ENCODE measurements at regions not wholly inside any gene's neighbourhood (a gene's known extent, or its start where the extent isn't known, plus 50 kb on each side); places are given as distances from the start of the nearest gene placed in this dataset.

DNA sequence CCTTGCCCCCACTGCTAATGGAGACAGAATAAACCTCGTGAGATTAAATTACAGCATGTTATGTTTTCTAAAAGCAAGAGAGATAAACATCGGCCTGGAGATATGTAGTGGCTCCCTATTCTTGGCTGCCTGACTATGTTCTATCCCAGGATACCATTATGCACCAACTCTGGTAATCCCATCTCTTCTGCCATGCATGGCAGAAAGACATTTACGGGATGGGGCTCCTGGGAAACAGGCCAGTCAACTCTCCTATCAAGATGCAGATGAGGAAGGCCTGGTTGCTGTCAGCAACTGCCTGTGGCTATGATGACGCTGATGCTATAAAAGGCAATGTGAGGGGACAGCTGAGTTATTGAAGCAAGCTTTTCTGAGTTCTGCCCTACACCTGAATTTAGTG lies 166.2 kb upstream of the VCX3A start:
- POLR2A ChIA-PET = no interaction called here
- H3K27ac Mint-ChIP-seq = no peak overlapping the region
- H3K36me3 Mint-ChIP-seq = no peaks in the 10 kb centered on the region
- H3K27me3 Mint-ChIP-seq = no peaks in the 10 kb centered on the region
- intact Hi-C loops (cut with micrococcal nuclease) = no loop called here
- DNase-seq = no peak
- CTCF ChIA-PET = no interaction called here
- H3K4me3 Mint-ChIP-seq = no peak overlapping the region
- H3K9me3 Mint-ChIP-seq = no peaks in the 10 kb centered on the region
- no peaks in the 10 kb centered on the region for H3K4me1 Mint-ChIP-seq (ENCODE audit: low read depth)

GRCh38 chrX:6695717-6696116 lies 160.8 kb upstream of the VCX3A start:
- H3K4me3 Mint-ChIP-seq = no peak overlapping the region
- H3K27me3 Mint-ChIP-seq = no peaks in the 10 kb centered on the region
- H3K36me3 Mint-ChIP-seq = no peaks in the 10 kb centered on the region
- POLR2A ChIA-PET = no interaction called here
- H3K9me3 Mint-ChIP-seq = no peaks in the 10 kb centered on the region
- H3K4me1 Mint-ChIP-seq (ENCODE audit: low read depth) = no peaks in the 10 kb centered on the region
- CTCF ChIA-PET = no interaction called here
- intact Hi-C loops (cut with micrococcal nuclease) = no loop called here
- H3K27ac Mint-ChIP-seq = no peak overlapping the region
- DNase-seq = no peak

DNA sequence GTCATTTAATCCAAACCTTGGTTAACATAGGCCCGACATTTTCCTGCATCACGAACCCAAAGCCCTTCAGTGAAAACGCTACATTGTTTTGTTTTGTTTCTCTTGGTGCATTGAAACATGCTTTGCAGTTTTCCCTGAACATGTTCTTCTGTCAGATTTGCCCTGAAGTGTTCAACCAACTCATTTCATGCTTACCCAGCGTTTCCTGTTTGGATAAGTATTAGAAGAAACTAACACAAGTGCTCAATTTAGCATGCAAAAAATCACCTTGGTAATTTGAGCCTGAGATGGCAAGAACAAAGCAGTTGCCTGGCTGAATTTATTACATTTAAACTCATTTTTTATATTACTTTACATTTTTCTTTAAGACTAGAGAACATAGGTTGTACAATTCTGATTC lies 160.1 kb upstream of the VCX3A start:
- no peak overlapping the region for H3K4me3 Mint-ChIP-seq
- DNase-seq = no peak
- H3K27me3 Mint-ChIP-seq = no peaks in the 10 kb centered on the region
- POLR2A ChIA-PET = no interaction called here
- CTCF ChIA-PET = no interaction called here
- H3K4me1 Mint-ChIP-seq (ENCODE audit: low read depth) = no peaks in the 10 kb centered on the region
- intact Hi-C loops (cut with micrococcal nuclease) = no loop called here
- H3K36me3 Mint-ChIP-seq = no peaks in the 10 kb centered on the region
- no peak overlapping the region for H3K27ac Mint-ChIP-seq
- H3K9me3 Mint-ChIP-seq = no peaks in the 10 kb centered on the region

DNA sequence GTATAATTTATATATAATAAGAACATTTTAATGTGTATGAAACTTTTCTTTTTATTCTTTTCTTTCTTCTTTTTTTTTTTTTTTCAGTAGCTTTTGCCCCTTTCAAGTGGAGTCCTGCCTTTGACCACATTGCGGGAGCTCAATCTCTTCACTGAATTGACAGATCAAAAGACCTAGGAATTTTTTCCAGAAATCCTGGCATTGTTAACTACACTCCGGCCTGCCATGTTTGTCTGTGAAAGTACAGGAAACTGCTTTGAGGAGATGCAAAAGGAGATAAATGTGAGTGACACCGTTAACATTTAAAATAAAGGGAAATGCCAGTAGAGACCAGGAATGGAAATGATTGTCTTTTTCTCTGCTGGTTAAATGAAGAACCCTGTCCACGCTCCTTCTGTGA lies 159.3 kb upstream of the VCX3A start:
- intact Hi-C loops (cut with micrococcal nuclease) = no loop called here
- Mint-ChIP-seq H3K9me3 (no peaks in the 10 kb centered on the region), H3K27ac (no peak overlapping the region), H3K36me3 (no peaks in the 10 kb centered on the region), H3K27me3 (no peaks in the 10 kb centered on the region), H3K4me1 (ENCODE audit: low read depth) (no peaks in the 10 kb centered on the region), H3K4me3 (no peak overlapping the region)
- CTCF ChIA-PET = no interaction called here
- DNase-seq = no peak
- POLR2A ChIA-PET = no interaction called here

GRCh38 chrX:6693051-6693450 lies 158.1 kb upstream of the VCX3A start:
- no peak for DNase-seq
- ChIA-PET CTCF (no interaction called here), POLR2A (no interaction called here)
- intact Hi-C loops (cut with micrococcal nuclease) = no loop called here
- no peak overlapping the region for H3K27ac Mint-ChIP-seq
- H3K36me3 Mint-ChIP-seq = no peaks in the 10 kb centered on the region
- H3K27me3 Mint-ChIP-seq = no peaks in the 10 kb centered on the region
- peaks cover 2% of the 10 kb centered on the region for H3K9me3 Mint-ChIP-seq
- no peaks in the 10 kb centered on the region for H3K4me1 Mint-ChIP-seq (ENCODE audit: low read depth)
- no peak overlapping the region for H3K4me3 Mint-ChIP-seq

GRCh38 chrX:6685489-6685888 lies 150.6 kb upstream of the VCX3A start:
- POLR2A ChIA-PET = no interaction called here
- no peak overlapping the region for H3K4me3 Mint-ChIP-seq
- no peaks in the 10 kb centered on the region for H3K27me3 Mint-ChIP-seq
- H3K9me3 Mint-ChIP-seq = peaks cover 2% of the 10 kb centered on the region
- no peaks in the 10 kb centered on the region for H3K36me3 Mint-ChIP-seq
- CTCF ChIA-PET = no interaction called here
- H3K27ac Mint-ChIP-seq = no peak overlapping the region
- DNase-seq = no peak
- no peaks in the 10 kb centered on the region for H3K4me1 Mint-ChIP-seq (ENCODE audit: low read depth)
- intact Hi-C loops (cut with micrococcal nuclease) = no loop called here

GRCh38 chrX:6683353-6683752 lies 148.4 kb upstream of the VCX3A start:
- DNase-seq = no peak
- no peaks in the 10 kb centered on the region for H3K27me3 Mint-ChIP-seq
- intact Hi-C loops (cut with micrococcal nuclease) = no loop called here
- POLR2A ChIA-PET = no interaction called here
- no peak overlapping the region for H3K4me3 Mint-ChIP-seq
- no peaks in the 10 kb centered on the region for H3K36me3 Mint-ChIP-seq
- peaks cover 2% of the 10 kb centered on the region for H3K9me3 Mint-ChIP-seq
- no peaks in the 10 kb centered on the region for H3K4me1 Mint-ChIP-seq (ENCODE audit: low read depth)
- no peak overlapping the region for H3K27ac Mint-ChIP-seq
- CTCF ChIA-PET = no interaction called here

DNA sequence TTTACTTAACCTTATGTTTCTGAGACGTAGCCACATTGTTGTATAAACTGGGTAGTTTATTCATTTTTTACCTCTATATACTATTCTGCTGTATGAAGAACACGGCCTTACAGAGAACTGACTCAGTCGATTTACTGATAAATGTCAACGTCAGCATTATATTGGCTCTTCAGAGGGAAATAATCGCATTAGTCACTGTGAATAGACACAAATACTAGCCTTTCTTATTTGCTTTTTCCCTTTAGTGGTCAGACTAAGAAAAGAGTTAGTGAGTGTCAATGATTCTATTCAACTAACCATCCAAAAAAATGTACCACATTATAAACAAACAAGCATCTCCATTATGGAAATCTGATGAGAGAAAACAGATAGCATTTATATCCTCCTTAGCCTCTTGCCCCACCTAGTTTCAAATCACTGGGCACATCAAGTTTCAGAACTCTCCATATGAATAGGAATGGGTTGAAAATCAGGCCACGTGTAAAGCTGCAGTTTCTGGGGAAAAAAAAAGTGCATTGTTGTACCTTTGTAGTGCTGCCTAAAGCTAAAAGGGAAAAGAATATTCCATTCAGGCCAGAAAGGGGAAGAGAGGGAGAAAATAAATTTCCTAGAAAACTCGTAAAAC lies 146.7 kb upstream of the VCX3A start:
- H3K27me3 Mint-ChIP-seq = no peaks in the 10 kb centered on the region
- ChIA-PET CTCF (no interaction called here), POLR2A (no interaction called here)
- H3K4me1 Mint-ChIP-seq (ENCODE audit: low read depth) = no peaks in the 10 kb centered on the region
- DNase-seq = no peak
- no peaks in the 10 kb centered on the region for H3K9me3 Mint-ChIP-seq
- H3K4me3 Mint-ChIP-seq = no peak overlapping the region
- no peaks in the 10 kb centered on the region for H3K36me3 Mint-ChIP-seq
- intact Hi-C loops (cut with micrococcal nuclease) = no loop called here
- no peak overlapping the region for H3K27ac Mint-ChIP-seq

GRCh38 chrX:6679988-6680387 lies 145.1 kb upstream of the VCX3A start:
- no peaks in the 10 kb centered on the region for H3K36me3 Mint-ChIP-seq
- no peak for DNase-seq
- intact Hi-C loops (cut with micrococcal nuclease) = no loop called here
- no peak overlapping the region for H3K4me3 Mint-ChIP-seq
- H3K27me3 Mint-ChIP-seq = no peaks in the 10 kb centered on the region
- no peak overlapping the region for H3K27ac Mint-ChIP-seq
- H3K4me1 Mint-ChIP-seq (ENCODE audit: low read depth) = no peaks in the 10 kb centered on the region
- ChIA-PET POLR2A (no interaction called here), CTCF (no interaction called here)
- H3K9me3 Mint-ChIP-seq = no peaks in the 10 kb centered on the region

- no peak for DNase-seq
- Mint-ChIP-seq H3K4me1 (ENCODE audit: low read depth) (no peaks in the 10 kb centered on the region), H3K27me3 (no peaks in the 10 kb centered on the region), H3K9me3 (no peaks in the 10 kb centered on the region), H3K4me3 (no peak overlapping the region), H3K36me3 (no peaks in the 10 kb centered on the region), H3K27ac (no peak overlapping the region)
- POLR2A ChIA-PET = no interaction called here
- intact Hi-C loops (cut with micrococcal nuclease) = no loop called here
- CTCF ChIA-PET = no interaction called here
These were observed 144.6 kb upstream of the VCX3A start for GRCh38 chrX:6679550-6679949.

- DNase-seq = no peak
- Mint-ChIP-seq H3K4me1 (ENCODE audit: low read depth) (no peaks in the 10 kb centered on the region), H3K27me3 (no peaks in the 10 kb centered on the region), H3K4me3 (no peak overlapping the region), H3K9me3 (no peaks in the 10 kb centered on the region), H3K36me3 (no peaks in the 10 kb centered on the region), H3K27ac (no peak overlapping the region)
- POLR2A ChIA-PET = no interaction called here
- intact Hi-C loops (cut with micrococcal nuclease) = no loop called here
- CTCF ChIA-PET = no interaction called here
These were observed 143.4 kb upstream of the VCX3A start for GRCh38 chrX:6678313-6678712.

DNA sequence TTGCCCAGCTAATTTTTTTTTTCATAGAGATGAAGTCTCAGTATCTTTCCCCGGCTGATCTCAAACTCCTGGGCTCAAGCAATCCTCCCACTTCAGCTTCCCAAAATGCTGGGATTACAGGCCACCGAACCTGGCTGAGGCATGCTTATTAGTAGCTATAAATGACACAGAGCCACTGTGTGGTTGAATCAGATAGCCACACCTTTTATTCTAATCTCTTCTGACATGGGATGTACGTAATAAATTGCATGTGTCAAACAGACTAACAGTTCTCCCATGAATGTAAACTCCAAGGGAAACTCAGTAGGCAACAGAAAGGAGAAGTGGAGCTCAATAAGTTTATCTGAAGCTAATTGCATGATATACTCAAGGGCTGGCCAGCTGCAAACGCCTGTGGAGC lies 139.8 kb upstream of the VCX3A start:
- Mint-ChIP-seq H3K4me3 (no peak overlapping the region), H3K4me1 (ENCODE audit: low read depth) (no peaks in the 10 kb centered on the region), H3K9me3 (peaks cover 3% of the 10 kb centered on the region), H3K27ac (no peak overlapping the region), H3K27me3 (no peaks in the 10 kb centered on the region), H3K36me3 (no peaks in the 10 kb centered on the region)
- intact Hi-C loops (cut with micrococcal nuclease) = no loop called here
- DNase-seq = no peak
- POLR2A ChIA-PET = no interaction called here
- CTCF ChIA-PET = no interaction called here

DNA sequence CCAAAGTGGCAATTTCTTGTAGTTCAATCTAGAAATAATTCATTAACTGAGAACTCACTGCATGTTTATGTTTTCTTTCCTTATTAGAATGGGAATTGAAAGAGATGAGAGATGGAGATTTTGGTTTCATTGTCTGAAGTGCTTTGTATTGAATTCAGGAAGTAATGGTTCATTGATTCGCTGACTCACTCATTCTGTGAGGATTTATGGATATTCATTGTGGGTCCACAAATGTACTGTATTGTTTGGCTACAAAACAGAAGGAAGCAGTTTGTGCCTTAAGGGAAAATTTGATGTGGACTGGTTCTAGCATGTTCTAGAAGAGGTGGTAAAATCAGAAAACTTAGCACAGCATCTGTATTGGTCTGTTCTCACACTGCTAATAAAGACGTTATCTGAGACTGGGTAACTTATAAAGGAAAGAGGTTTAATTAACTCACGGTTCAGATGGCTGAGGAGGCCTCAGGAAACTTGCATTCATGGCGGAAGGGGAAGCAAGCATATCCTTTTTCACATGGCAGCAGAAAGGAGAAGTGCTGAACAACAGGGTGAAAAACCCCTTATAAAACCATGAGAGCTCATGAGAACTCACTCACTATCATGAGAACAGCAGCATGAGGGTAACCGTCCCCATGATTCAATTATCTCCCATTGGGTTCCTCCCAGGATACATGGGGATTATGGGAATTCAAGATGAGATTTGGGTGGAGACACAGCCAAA lies 132.3 kb upstream of the VCX3A start:
- Mint-ChIP-seq H3K36me3 (no peaks in the 10 kb centered on the region), H3K27me3 (no peaks in the 10 kb centered on the region), H3K4me3 (no peak overlapping the region), H3K27ac (no peak overlapping the region), H3K9me3 (peaks cover 3% of the 10 kb centered on the region), H3K4me1 (ENCODE audit: low read depth) (no peaks in the 10 kb centered on the region)
- CTCF ChIA-PET = no interaction called here
- intact Hi-C loops (cut with micrococcal nuclease) = no loop called here
- POLR2A ChIA-PET = no interaction called here
- no peak for DNase-seq
